Activated T-helper 17 cell treated with anti-CD3 and anti-CD28 coated beads, Interleukin-2, amount 50 U/mL, for 72 hours (primary cell): ENCODE measurements at regions not wholly inside any gene's neighbourhood (a gene's known extent, or its start where the extent isn't known, plus 50 kb on each side); places are given as distances from the start of the nearest gene placed in this dataset.
"Not testable (repeated sequence)": the region's sequence is repeated elsewhere in the genome, so short reads cannot be mapped to it uniquely, and the experiment has no call there.

Experiments used
- ATAC-seq: fragments of 150-1000 bp; cut with Tn5 transposase; replicated peaks from 2 replicates; pipeline ENCODE4 v1.10.0; 2021; ENCODE audit warnings: mild to moderate bottlenecking, moderate library complexity
- H3K27ac Mint-ChIP-seq: one replicate; pipeline ENCODE4 v1.8.0; 2022; ENCODE audit warnings: mixed read lengths
- H3K27me3 Mint-ChIP-seq: one replicate; pipeline ENCODE4 v1.8.0; 2022; ENCODE audit warnings: mixed read lengths
- H3K36me3 Mint-ChIP-seq: one replicate; pipeline ENCODE4 v1.8.0; 2022; ENCODE audit warnings: low read depth, mild to moderate bottlenecking, mixed read lengths
- H3K4me1 Mint-ChIP-seq: one replicate; pipeline ENCODE4 v1.8.0; 2022; ENCODE audit warnings: mixed read lengths
- H3K4me3 Mint-ChIP-seq: one replicate; pipeline ENCODE4 v1.8.0; 2022; ENCODE audit warnings: mild to moderate bottlenecking, mixed read lengths
- H3K9me3 Mint-ChIP-seq: one replicate; pipeline ENCODE4 v1.8.0; 2022; ENCODE audit warnings: mixed read lengths

DNA sequence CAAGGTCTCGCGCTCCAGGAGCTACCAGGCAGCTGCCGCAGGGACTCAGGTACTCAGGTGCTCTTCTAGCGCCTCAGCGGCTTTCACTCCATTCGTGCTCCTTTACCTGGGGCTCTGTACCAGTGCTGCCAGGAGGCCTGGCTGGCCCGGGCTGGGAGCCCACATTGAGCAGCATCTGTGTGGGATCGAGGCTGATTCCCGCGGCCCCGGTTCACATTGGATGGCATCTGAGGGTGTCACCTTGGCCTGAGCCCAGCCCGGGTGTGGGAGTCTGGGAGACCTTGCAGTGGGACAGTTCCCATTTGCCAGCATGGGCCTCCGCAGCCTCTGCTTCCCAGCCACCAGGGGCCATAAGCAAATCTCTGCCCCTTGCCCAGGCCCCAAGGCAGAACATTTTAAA, 96.9 kb downstream of the NPIPB11 start:
- not testable (repeated sequence) for ATAC-seq, H3K27ac Mint-ChIP-seq, H3K36me3 Mint-ChIP-seq, H3K9me3 Mint-ChIP-seq, H3K4me1 Mint-ChIP-seq, H3K4me3 Mint-ChIP-seq, H3K27me3 Mint-ChIP-seq

DNA sequence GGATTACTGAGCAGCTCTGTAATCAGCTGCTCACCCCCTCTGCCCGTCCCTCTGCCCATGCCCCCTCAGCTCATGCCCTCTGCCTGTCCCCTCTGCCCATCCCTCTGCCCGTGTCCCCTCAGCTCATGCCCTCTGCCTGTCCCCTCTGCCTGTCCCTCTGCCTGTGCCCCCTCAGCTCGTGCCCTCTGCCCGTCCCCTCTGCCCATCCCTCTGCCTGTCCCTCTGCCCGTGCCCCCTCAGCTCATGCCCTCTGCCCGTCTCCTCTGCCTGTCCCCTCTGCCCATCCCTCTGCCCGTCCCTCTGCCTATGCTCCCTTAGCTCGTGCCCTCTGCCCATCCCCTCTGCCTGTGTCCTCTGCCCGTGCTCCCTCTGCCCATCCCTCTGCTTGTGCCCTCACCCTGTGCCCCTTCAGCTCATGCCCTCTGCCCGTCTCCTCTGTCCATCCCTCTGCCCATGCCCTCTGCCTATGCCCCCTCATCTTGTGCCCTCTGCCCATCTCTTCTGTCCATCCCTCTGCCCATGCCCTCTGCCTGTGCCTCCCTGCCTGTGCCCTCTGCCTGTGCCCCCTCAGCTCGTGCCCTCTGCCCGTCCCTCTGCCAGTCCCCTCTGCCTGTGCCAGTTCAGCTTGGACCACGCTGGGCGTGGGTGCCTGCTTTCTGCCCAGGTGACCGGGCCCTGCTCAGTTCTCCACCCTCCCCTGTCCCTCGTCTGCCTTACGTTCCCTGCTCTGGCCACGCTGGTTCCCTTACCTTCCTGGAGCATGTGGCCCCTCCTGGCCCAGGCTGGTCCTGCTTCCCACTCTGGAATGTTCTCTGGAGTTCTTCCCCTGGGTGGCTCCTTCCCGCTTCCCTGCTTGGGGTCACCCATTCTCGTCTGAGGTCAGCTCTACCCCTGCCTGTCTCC, 97.6 kb downstream of the NPIPB11 start:
- no peaks in the 10 kb centered on the region for H3K4me1 Mint-ChIP-seq
- H3K27me3 Mint-ChIP-seq = no peaks in the 10 kb centered on the region
- H3K9me3 Mint-ChIP-seq = no peaks in the 10 kb centered on the region
- H3K27ac Mint-ChIP-seq = peak overlapping the region; percentile 8
- ATAC-seq = no peak
- no peaks in the 10 kb centered on the region for H3K36me3 Mint-ChIP-seq
- no peak overlapping the region for H3K4me3 Mint-ChIP-seq

DNA sequence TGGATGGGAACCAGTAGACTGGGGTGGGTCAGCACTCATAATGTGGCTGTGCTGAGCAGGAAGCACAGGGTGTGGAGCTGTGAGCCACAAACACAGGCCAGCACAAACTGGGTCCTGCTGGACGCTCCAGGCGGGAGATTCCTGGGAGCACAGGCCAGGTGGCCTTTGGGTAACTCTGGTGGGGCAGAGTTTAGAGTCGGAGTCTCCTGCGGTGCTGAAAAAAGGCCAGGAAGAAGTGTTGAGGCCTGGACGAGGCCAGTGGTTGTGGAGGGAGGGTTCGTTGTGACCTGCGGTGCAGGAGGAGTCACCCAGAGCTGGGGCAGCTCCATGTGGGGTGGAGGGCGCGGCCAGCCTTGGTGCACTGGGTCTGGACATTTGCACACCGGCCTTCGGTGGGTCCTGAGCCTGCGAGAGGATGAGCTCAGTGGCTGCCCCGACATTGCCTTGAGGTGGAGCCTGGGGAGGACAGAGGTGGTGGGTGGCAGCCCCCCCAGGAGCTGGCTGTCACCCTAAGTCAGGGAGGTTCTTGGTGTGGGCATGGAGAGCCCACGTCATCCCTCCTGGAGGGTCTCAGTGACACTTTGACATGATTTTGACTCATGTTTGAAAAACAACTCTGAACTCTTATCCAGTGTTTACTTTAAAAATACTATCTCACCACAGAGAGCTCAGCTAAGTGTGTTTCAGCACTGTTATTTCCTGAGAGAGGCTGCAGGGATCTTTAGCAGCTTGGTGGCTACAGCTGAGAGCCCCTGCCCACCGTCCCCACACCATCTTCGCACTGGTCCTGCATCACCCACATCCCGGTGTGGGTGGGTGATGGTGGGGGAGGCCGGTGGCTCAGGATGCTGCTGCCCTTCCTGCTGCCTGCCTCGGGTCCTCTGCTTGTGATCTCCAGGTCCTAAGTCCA, 98.7 kb downstream of the NPIPB11 start:
- ATAC-seq = no peak
- Mint-ChIP-seq H3K4me1 (no peaks in the 10 kb centered on the region), H3K27me3 (no peaks in the 10 kb centered on the region), H3K36me3 (no peaks in the 10 kb centered on the region), H3K4me3 (no peak overlapping the region), H3K9me3 (no peaks in the 10 kb centered on the region), H3K27ac (no peak overlapping the region)

DNA sequence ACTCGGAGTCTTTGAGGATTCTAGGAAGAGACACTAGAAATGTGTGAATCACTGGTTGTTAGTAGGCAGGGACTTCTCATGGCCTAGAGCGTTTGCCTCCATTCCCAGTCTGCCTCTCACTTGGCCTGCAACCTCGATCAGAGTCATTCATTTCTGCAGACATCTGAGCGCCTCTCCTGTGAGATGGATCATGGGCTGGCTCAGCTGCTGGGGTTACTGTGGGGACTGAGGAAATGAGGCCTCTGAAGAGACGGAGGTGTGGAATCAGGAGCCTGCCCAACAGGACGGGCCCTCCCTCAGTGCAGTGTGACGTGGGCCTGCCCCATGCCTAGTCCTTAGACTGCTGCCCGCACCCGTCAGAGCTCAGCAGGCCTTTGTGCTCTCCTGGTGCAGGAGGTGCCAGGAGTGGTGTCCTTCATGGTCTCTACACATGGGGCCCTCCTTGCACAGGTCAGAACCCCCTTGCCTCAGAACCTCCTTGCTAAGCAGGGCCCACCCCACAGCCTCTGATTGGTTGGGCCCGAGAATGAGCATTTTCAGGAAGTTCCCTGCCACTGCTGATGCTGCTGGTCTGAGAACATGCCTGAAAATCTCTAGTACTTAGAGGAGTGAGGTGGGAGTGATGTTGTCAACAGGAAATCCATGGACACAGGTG, 99.4 kb downstream of the NPIPB11 start:
- Mint-ChIP-seq H3K9me3 (no peaks in the 10 kb centered on the region), H3K36me3 (no peaks in the 10 kb centered on the region), H3K4me1 (no peaks in the 10 kb centered on the region), H3K4me3 (no peak overlapping the region), H3K27me3 (no peaks in the 10 kb centered on the region), H3K27ac (no peak overlapping the region)
- no peak for ATAC-seq

DNA sequence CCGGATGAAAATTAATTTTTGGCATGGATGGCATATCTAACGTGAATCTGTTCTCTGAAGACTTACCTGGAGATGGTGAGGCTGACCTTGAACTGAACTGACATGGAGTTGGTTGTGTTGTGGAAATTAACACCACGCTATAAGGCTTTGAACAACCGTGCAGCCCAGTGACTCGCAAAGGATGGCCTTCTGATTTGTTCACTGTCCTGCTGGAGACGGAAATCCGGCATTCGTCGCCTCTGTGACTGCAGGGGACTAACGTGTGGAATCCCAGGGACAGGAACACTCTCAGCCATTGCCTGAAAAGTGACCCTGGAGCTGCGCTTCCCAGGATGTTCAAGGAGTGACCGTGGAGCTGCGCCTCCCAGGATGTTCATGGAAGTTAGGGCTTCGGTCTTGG, 100.3 kb downstream of the NPIPB11 start:
- H3K4me1 Mint-ChIP-seq = no peaks in the 10 kb centered on the region
- H3K27ac Mint-ChIP-seq = no peak overlapping the region
- no peaks in the 10 kb centered on the region for H3K27me3 Mint-ChIP-seq
- no peak for ATAC-seq
- no peak overlapping the region for H3K4me3 Mint-ChIP-seq
- no peaks in the 10 kb centered on the region for H3K9me3 Mint-ChIP-seq
- H3K36me3 Mint-ChIP-seq = no peaks in the 10 kb centered on the region

DNA sequence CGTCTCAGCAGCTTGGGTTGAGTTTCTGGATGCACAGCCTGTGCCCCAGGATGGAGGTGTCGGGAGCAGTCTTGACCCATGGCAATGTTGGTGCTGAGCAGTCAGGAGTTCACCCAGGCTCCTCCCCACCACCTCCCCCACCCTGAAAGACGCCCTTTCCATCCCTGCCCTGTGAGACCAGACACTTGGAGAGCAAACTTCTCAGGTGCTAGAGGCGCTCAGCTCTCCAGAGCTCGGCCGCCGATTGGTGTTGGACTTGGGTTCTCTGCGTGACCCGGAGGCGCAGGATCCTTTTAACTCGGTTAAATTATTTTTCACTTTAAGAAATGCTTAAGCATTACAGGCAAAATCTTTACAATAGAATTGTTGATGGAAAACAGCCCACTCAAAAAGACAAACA, 101.5 kb downstream of the NPIPB11 start:
- not testable (repeated sequence) for H3K9me3 Mint-ChIP-seq, H3K27me3 Mint-ChIP-seq

DNA sequence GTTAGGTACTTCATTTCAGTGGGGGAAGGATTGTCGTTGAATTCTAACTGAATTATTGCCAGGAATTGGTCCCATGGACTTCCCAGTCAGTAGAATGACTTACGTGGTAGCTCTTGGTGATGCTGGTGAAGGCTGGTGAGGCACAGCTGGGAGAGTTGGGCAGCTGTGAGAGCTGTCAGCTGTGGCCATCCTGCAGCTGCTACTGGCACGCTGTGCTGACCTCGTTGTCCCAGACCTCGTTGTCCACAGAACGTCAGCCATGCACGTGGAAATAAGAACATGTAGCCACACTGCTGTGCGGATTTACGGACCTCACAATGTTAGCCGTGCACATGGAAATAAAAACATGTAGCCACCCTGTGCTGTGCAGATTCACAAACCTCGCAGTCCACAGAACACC, 102.3 kb downstream of the NPIPB11 start:
- H3K36me3 Mint-ChIP-seq = no peaks in the 10 kb centered on the region
- H3K4me1 Mint-ChIP-seq = no peaks in the 10 kb centered on the region
- H3K27me3 Mint-ChIP-seq = no peaks in the 10 kb centered on the region
- no peaks in the 10 kb centered on the region for H3K9me3 Mint-ChIP-seq
- H3K4me3 Mint-ChIP-seq = no peak overlapping the region
- H3K27ac Mint-ChIP-seq = no peak overlapping the region
- ATAC-seq = no peak

More for the DNA sequence above, 101.5 kb downstream of the NPIPB11 start:
- H3K27ac Mint-ChIP-seq, ATAC-seq, H3K4me1 Mint-ChIP-seq, H3K4me3 Mint-ChIP-seq, H3K36me3 Mint-ChIP-seq: not testable (repeated sequence)

DNA sequence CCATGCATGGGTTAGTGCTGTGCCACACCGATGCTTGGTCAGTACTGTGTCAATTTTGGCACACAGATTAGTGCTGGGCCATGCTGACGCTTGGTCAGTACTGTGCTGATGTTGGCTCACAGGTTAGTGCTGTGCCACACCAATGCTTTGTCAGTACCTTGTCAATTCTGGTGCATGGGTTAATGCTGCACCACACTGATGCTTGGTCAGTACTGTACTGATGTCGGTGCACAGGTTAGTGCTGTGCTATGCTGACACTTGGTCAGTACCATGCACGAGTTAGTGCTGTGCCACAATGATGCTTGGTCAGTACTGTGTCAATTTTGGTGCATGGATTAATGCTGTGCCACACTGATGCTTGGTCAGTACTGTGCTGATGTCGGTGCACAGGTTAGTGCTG, 103.0 kb downstream of the NPIPB11 start:
- no peaks in the 10 kb centered on the region for H3K9me3 Mint-ChIP-seq
- no peaks in the 10 kb centered on the region for H3K27me3 Mint-ChIP-seq
- no peak overlapping the region for H3K27ac Mint-ChIP-seq
- H3K36me3 Mint-ChIP-seq = no peaks in the 10 kb centered on the region
- no peak for ATAC-seq
- H3K4me1 Mint-ChIP-seq = peaks cover 4% of the 10 kb centered on the region
- H3K4me3 Mint-ChIP-seq = no peak overlapping the region

DNA sequence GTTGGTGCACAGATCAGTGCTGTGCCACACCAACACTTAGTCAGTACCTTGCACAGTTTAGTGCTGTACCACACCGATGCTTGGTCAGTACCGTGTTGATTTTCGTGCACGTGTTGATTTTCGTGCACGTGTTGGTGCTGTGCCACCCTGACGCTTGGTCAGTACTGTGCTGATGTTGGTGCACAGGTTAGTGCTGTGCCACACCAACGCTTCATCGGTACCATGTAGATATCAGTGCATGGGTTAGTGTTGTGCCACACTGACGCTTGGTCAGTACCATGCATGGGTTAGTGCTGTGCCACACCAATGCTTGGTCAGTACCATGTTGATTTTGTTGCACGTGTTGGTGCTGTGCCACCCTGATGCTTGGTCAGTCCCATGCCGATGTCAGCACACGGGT, 103.5 kb downstream of the NPIPB11 start:
- H3K9me3 Mint-ChIP-seq = no peaks in the 10 kb centered on the region
- no peak overlapping the region for H3K27ac Mint-ChIP-seq
- H3K36me3 Mint-ChIP-seq = no peaks in the 10 kb centered on the region
- H3K4me1 Mint-ChIP-seq = peaks cover 9% of the 10 kb centered on the region
- no peak overlapping the region for H3K4me3 Mint-ChIP-seq
- no peaks in the 10 kb centered on the region for H3K27me3 Mint-ChIP-seq
- ATAC-seq = no peak

DNA sequence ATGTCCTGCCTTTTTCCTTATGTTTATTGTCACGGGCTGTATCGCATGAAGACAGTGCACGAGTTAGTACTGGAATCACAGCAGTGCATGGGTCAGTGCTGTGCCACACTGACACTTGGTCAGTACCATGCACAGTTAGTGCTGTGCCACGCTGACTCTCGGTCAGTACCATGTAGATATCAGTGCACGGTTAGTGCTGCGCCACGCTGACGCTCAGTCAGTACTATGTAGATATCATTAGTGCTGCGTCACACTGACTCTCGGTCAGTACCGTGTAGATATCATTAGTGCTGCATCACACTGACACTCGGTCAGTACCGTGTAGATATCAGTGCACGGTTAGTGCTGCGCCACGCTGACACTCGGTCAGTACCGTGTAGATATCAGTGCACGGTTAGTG, 104.1 kb downstream of the NPIPB11 start:
- H3K4me1 Mint-ChIP-seq, H3K27ac Mint-ChIP-seq, H3K4me3 Mint-ChIP-seq, H3K36me3 Mint-ChIP-seq, H3K27me3 Mint-ChIP-seq, H3K9me3 Mint-ChIP-seq, ATAC-seq: not testable (repeated sequence)

DNA sequence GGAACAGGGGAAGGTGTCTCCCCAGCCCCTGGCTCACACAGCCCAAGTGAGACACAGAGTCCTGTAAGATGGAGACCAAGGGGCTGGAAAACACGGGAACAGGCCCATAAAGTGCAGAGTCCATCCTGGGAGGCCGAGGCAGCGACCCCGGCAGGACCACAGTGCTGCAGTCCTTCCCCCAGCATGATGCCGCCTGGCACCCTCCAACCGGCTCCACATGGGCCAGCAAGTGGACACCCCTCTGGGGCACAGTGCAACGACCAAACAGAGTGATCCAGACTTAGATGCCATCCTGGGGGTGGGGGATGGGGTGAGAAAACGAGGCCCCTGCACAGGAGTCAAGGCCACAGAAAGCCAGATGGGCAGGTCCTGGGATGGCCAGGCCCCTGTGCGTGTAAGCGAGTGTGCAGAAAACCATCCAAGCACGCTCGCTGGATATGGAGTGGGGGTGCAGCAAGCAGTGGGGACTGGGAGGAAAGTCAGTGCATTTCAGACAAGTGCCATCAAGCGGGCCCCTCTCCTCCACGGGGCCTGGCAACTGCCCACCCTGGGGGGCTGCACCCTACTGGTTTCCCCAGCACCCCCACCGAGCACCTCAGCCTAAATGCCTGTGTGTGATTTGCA, 104.7 kb downstream of the NPIPB11 start:
- H3K27ac Mint-ChIP-seq, H3K4me1 Mint-ChIP-seq, H3K9me3 Mint-ChIP-seq, ATAC-seq, H3K27me3 Mint-ChIP-seq, H3K4me3 Mint-ChIP-seq, H3K36me3 Mint-ChIP-seq: not testable (repeated sequence)

DNA sequence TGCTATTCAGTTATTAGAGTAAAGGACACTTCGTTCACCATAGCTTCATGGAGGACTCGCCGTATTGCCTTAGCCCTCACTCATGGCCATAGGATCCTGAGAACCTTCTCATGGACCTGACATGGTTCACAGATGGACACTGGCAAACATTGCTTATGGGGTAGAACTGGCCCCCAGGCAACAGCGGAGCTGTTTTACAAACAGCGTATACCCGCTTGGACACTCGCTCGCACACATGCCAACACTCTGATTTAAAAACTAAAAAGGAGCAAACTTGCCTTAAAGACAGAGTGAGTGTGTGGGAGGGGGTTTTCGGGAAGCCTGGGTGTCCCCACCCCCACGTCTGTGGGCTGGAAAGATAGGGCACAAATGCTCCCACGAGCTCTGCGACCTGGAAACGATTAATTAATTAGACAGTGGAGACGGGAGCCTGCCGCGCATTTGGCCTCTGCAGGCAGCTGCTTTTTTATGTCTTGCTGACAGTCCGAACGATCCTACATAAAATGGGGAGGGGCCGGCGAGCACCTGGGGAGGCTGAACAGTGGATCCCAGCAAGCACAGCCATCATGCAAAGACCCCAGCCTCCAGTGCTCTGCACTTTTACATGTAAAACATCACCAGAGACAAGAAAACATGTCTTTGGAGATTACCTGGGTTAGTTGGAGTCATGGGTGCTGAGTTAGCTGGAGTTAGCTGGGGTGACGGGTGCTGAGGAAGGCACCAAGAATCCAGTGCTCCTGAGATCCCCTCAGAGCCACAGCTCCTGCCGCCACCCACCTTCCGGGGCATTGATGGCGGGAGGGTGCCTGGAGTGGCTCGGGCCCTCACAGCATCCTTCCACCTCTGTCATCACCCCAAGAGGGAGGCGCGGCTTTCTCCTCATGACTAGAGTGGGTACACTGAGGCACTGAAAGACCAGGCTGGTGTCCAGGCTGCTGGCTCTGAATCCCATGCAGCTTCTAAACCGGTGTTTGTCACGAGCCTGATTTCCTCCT, 105.7 kb downstream of the NPIPB11 start:
- H3K36me3 Mint-ChIP-seq, H3K27ac Mint-ChIP-seq, H3K27me3 Mint-ChIP-seq, H3K9me3 Mint-ChIP-seq, ATAC-seq, H3K4me1 Mint-ChIP-seq, H3K4me3 Mint-ChIP-seq: not testable (repeated sequence)

DNA sequence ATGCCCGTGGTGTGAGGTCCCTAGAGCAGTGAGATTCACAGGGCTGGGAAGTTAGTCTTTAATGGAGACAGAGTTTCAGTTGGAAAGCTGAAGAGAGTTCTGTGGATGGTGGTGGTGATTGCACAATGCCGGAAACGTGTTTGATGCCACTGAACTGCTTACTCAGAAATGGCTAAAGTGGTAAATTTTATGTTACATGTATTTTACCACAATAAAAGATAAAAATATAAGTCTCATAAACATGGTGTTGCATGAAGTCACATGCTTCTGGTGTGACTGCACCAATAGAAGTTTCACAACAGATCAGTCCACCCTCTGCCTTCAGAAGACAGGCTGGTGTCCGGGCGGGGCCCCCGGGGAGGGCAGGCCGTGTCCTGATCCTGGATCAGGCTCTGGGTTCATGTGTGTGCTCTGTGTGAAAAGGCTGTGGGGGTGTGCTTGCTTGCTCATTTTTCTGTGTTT, 106.5 kb downstream of the NPIPB11 start:
- H3K27me3 Mint-ChIP-seq = not testable (repeated sequence)
- peak; percentile 32 for ATAC-seq

More for the DNA sequence above, 106.5 kb downstream of the NPIPB11 start:
- H3K4me1 Mint-ChIP-seq, H3K9me3 Mint-ChIP-seq, H3K27ac Mint-ChIP-seq, H3K36me3 Mint-ChIP-seq, H3K4me3 Mint-ChIP-seq: not testable (repeated sequence)
